ENCODE measurements at regions not wholly inside any gene's neighbourhood (a gene's known extent, or its start where the extent isn't known, plus 50 kb on each side); places are given as distances from the start of the nearest gene placed in this dataset.

DNA sequence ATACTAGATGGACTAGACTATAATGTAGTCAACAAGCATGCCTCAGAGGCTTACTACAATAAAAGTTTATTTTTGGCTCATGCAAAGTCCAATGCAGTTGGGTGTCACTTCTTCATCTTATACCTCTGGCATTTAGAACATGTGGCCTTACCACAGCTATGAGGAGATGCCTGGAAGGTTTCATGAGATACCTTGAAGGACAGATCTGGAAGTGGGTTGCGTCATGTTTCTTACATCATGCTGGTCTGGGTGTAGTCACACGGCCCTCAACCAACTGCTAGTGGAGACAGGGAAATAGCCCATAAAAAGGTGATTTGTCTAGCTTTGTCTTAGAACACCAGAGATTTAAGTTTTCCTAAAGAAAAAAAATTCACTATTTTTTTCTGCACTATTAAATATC lies 91.7 kb upstream of the MMADHC start:
- DNase-seq = no peak

DNA sequence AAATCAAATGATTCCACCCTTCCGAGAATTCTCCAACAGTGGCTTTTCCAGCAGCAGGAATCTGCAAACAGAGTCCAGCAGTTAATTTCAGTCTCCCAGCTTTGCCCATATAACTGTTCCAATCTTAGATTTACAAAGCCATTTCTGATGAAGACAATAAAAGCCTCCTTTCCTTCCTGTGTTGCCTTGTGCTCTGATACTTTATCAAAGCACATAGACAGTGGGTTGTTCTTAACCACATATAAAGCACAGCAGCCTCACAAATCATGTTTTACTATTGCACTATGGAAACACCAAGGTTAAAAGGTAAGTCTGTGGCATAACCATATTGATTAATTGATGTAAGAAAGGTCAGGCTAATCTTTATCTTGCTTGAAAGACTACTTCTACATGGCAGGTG lies 89.8 kb upstream of the MMADHC start:
- no peak for DNase-seq

- DNase-seq = no peak
Measured at GRCh38 chr2:149670086-149670485, 82.5 kb upstream of the MMADHC start.

GRCh38 chr2:149666809-149667320 lies 79.3 kb upstream of the MMADHC start:
- DNase-seq = no peak

GRCh38 chr2:149664896-149665295 lies 77.3 kb upstream of the MMADHC start:
- no peak for DNase-seq

DNA sequence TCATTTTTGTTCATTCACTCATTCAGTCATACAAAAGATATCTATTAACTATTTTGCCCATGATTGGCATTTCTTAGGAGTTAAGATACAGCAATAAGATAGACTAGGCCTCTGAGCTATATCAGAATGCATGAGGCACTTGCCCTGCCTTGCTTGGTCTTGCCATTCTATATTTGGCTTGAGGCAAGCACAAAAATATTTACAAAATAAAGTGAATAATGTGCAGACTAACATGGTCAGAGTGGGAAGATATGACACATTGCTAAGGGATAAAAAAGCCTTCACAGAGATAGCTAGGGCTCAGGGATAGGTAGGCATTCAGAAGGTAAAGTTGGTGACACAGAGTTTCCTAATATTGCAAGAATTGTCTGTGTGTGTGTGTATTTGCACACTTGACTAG lies 75.0 kb upstream of the MMADHC start:
- DNase-seq = no peak

- DNase-seq = no peak
Measured at GRCh38 chr2:149661844-149662243, 74.3 kb upstream of the MMADHC start.

GRCh38 chr2:149658553-149658952 lies 71.0 kb upstream of the MMADHC start:
- DNase-seq = no peak

DNA sequence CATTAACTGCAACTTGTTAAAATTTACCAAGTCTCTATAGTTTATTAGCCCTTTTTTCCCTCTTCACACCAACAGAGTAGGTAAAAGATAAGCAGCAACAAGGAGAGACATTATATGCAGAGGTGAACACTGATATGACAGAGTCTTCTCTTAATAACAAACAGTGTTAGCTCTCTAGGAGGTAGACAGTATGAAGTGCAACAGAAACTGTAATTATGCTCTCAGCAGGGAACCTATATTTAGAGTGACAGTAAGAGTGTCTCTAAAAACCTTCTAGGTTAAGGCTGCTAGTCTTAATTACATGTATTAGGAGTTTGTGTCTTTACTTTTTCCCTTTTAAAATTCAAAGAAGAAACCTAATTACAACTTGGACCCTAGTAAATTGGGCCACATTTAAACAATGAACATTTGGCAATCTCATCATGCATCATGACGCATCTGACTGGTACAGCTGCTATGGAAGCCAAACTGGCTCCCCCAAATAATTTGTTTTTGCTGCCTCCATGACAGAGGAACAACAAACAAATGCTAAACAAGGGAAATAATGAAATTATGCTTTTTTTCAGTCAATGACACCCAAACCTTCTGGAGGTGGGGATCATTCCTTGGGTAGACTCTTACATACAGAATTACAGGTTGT lies 69.9 kb upstream of the MMADHC start:
- DNase-seq = no peak

- DNase-seq = no peak
Measured at GRCh38 chr2:149656996-149657395, 69.4 kb upstream of the MMADHC start.

GRCh38 chr2:149653831-149654445 lies 66.4 kb upstream of the MMADHC start:
- DNase-seq = no peak

DNA sequence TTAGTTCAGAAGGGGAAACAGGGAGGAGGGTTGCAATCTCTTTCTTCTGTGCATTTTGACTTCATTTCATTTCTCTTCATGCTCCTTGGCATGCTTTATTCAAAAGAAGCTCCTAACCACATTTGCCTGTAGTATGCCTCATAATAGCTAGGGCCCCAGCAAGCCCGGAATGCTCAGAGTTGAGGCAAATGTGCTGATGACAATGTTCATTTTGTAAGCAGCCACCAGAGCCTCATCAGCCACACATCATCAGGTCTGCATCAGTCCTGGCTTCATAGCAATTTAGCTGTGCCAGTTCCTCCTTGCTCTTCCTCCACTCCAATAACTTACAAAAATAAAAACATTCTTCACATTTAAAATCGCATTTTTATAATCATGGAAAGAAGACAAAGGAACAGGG lies 65.4 kb upstream of the MMADHC start:
- no peak for DNase-seq

GRCh38 chr2:149652526-149652925 lies 65.0 kb upstream of the MMADHC start:
- no peak for DNase-seq

DNA sequence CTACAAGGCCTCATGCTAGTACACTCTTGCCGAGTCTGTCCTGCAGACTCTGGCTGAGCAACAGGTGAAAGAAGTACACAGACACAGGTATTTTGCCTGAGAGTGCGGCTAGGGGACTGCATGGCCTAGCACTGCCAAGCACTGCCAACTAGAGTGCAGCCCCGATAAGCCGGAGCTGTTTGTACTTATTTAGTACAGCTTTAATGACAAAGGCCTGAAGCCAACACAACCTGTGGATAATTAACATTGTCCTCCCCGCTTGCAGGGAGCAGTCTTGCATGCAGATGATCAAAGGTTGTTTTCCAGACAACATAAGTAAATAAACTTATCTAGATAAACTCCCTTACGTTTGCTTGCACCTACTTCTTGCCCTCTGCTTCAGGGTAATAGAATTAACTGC lies 63.7 kb upstream of the MMADHC start:
- DNase-seq = no peak

GRCh38 chr2:149650006-149650405 lies 62.4 kb upstream of the MMADHC start:
- no peak for DNase-seq

DNA sequence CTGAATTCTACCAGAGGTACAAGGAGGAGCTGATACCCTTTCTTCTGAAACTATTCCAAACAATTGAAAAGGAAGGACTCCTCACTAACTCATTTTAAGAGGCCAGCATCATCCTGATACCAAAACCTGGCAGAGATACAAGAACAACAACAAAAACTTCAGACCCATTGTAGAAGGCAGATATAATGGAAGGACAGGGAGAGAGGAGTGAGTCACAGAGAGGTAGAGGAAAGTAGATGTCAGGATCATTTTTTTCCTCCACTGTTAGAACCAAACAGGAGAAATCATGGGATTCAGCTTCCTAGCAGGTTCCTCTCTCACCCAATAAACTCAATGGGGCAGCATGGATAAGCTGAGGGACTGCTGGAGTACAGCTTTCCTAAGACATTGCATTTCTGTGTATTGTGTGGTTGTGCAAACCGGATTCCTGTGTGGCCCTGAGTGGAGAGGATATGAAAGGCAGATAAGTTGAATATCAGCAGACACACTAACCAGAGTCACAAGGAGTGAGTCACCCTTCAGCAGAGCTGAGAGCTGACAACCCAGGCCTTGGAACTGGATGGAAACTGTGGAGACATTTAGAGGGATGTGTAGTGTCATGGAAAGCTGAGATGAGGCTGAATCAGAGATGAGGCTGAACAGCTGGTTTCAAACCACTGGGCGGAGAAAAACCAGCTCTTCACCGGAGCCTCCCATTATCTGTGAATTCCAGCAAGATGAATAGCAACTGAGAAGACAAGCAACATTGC lies 60.9 kb upstream of the MMADHC start:
- no peak for DNase-seq

- no peak for DNase-seq
Measured at GRCh38 chr2:149645391-149645790, 57.8 kb upstream of the MMADHC start.
